Activated naive CD4-positive, alpha-beta T cell treated with Interleukin-2 at 50 U/mL for 16 hours (primary cell): ENCODE measurements at regions not wholly inside any gene's neighbourhood (a gene's known extent, or its start where the extent isn't known, plus 50 kb on each side); places are given as distances from the start of the nearest gene placed in this dataset.

Experiments
- DNase-seq: peaks from one replicate; pipeline ENCODE4 v3.0.0-alpha.2; 2020

DNA sequence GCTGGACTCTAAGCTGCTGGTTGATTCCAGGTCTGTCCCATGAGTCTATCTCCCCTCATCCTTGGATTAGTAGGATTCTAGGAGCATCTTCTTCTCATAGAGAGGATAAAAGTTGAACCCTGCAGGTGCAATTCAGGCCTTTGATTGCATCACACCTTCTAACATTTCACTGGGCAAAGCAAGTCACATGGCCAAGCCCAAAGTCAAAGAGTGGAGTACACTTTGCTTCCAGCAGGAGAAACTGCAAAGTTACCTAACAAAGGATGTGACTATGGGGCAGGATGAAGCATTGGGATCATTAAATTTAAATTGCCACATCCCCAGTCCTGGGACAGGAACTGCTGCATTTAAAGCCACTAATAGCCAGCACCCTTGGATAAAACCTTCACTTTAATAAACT is 51.0 kb upstream of the EGFLAM start:
- no peak for DNase-seq

DNA sequence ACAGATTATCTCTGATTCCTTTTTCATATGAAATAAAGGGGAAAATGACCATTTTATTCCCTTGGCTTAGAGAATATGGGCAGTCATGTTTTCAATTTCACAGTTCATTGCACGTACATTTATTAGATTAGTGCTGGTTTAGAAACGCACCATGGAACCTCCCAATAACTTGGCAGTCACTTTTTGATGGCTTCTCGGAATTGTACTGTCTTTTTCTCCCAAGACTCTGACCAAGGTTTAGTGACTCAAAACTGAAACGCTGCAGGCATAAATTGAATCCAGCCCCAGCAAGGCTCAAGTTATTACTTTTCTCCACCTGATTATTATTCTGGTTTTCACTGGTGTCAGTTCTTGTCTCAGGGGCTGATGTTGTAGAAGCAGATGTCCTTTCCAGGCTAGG is 55.6 kb upstream of the EGFLAM start:
- DNase-seq = no peak

DNA sequence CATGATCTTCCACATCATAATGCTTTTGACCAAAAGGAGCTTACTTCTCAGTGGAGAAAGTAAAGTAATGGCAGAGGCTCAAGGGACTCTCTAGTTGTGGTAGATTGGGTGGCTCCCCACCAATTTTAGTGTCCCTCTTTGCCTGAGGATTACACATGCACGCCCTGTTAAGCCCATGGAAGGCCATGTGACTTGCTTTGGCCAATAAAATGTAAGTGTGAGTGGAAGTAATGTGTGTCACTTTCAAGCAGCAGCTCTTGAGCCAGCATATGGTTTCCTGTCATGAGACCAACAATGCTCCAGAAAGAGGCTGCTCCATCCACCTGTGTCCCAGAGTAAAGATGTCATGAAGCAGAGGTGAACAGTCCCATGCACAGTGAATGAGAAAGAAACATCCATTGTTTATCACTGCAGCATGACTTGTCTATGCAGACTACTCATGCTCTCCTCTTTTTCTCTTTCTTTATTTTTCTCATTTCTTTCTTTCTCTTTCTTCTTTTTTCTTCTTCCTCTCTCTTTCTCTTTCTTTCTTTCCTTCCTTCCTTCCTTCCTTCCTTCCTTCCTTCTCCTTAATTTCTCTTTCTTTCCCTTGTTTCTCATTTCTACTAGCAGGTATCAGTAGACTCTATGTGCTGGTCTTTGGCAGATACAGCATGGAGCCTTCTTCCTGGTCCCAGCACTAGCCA is 57.3 kb upstream of the EGFLAM start:
- DNase-seq = no peak

DNA sequence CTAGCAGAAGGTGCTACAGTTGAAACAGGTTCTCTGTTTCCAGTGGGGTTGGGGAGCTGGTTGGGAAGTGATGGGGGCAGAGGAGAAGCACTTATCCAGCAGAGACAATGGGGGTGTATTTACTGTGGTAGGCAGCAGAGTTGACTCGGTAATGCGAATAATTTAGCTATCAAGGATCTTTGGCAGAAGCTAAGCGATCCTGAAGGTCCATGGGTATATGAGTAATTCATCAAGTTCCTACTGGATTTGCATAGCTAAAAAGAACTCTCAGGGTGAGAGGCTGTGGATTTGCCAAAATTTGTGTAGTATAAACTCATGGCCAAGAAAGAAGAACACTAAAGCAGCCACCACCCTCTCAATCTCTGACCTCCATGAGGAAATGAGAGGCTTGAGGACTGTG is 61.2 kb upstream of the EGFLAM start:
- no peak for DNase-seq

DNA sequence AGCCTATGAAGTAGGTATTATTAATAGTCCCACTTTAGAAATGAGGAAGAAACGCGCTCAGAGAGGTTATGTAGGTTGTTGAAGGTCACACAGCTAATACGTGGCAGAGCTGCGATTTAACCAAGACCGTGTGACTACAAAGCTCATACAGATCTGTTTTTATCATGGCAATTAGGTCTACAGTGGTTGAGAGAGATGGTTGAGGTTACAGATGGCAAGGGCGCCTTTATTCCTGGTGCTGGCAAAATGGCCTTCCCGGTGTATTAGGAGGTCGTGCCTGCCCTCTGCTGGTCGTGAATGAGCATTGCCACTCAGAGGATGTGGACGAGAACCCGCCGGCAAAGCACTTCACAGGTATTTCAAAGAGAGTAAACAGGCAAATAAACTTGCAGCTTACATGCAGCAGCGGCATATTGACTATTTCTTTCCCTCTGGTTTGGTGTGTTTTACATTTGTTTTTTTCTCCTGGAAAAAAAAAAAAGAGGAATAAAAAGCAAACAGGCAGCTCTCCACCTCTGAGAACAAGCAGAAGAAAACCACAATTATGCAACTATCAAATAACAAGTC is 65.3 kb upstream of the EGFLAM start:
- DNase-seq = peak; percentile 59

DNA sequence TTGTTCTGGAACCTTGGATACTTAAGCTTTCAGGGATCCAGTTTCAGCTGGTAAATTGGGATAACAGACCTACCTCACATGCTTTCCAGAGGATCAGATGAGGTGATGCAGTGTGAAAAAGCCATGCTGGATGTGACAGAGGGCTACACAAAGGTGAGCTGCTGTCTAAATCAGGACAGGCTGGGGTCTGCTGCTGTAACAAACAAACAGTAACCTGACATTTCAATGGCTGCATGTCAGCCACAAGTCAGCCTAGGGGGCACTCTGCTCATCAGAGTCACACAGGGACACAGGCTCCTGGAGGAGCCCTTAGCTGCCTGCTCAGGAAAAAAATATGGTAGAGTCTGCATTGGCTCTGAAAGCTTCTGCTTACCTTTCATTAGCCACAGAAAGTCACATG is 66.7 kb upstream of the EGFLAM start:
- DNase-seq = no peak

DNA sequence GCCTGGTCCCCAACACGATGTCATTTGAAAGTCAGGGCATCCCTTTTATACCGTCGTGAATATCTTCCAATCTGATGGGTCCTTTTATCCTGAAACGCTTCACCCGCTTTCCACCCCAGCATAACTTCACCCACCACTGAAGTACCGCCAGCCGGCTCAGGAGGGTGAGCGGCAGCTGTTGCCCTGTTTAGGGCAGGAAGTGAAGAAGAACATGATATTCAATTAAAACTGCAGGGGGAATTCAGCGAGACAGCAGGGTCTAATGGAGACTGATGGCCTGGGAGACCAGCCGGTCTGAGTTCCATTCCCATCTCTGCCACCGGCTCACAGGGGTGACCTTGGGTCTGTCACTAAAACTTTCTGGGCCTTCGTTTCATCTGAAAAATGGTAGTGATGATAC is 68.2 kb upstream of the EGFLAM start:
- no peak for DNase-seq

DNA sequence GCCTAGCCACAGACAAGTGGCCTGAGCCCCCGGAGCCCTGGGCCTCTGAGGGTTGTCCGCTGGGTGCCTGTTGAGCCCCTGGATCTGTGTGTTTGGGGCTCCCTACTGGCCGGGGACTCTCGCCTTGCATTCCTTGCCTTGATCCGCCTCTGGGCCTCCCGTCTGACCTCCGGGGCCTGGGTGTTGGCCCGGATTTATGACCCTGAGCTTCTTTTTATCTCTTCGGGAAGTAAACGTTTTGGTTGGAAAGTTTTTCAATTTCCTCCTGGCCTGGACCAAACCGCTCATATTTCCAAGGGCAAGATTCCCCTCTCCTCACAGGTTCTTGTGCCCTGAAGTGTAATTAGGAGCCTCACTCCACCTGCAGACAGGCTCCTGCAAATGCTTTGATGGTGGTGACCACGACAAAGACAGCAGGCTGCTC is 69.3 kb upstream of the EGFLAM start:
- no peak for DNase-seq

DNA sequence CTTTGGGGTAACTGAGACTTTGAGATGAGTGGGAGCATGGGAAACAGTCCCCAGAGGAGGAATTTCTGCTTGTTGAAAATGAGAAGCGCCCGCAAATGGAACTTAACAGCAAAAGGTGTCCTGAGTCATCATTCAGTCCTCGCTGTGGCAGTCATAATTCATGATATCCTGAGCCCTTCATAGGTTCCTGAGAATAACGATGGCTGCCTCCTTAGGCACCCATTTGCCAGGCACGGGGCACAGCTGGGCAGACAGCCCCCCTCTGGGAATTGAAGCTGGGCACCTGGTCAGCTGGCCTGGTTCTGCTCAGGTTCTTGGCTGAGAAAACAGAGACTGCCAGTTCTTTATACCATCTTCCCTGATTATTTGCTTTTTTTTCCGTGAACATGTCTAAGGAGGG is 69.8 kb upstream of the EGFLAM start:
- DNase-seq = no peak

DNA sequence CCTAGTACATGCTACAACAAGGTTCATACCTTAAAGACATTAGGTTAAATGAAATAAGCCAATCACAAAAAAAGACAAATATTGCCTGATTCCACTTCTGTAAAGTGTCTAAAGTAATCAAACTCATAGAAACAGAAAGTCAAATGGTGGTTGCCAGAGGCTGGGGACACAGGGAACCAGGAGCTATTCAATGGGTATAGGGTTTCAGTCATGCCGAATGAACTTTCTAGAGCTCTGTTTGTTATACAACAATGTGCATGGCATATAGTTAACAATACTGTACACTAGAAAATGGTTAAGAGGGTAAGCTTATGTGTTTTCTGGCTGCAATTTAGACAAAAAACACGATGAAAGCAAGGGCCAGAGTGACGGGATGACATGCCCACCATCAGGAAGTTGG is 70.8 kb upstream of the EGFLAM start:
- no peak for DNase-seq

DNA sequence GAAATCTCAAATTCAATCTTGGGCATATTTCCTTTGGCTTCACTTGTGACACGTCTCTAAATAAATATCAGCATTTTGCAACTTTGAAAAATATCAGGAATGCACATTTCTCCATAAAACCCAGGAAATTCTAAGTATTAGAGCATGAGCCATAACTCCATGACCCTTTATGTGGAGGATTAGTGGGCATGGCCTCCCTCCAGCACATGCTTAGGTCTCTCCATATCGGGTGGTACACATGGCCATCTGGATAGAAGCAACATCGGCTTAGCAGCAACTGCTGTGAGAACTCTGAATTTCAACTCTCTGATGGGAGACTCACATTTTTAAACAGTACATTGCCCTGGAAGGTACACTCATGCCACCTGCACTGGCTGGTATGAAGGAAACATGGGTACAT is 73.7 kb upstream of the EGFLAM start:
- no peak for DNase-seq

DNA sequence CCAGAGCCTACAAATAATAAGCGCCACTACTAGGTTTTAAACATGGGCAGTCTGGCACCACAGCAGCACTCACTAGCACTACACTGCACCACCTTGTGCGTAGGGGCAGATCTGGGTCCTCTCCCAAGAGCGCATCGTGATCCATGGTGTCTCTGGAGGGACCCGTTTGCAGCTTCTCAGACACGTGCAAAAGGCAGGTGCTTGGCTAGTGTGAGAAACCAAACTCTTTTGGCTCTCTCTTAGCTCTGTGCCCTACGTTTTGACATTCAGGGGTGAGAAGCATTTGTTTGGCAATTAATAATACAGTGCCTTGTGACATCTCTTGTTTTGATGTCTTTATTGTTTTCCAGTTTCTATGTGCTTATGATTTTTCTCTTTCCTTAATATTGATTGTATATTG is 75.4 kb upstream of the EGFLAM start:
- no peak for DNase-seq

DNA sequence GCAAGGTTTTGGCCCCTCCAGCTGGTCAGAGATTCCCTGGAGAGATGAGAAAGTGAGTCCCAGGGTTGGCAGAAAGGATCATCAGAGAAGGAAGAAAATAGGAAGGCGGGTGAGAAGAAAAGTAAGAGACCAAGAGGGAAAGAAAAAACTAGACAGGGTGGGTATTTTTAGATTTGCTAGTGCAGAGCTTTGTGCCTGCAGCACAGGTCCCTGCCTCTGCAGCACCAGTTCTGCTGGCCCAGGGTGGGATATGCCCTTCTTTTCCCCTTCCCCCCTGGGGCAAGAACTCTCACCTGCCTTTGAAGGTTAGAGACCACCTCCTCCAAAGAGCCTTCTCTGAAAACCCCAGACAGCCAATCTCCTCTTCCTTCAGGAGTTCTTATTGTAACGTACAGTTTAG is 90.3 kb upstream of the EGFLAM start:
- DNase-seq = no peak

DNA sequence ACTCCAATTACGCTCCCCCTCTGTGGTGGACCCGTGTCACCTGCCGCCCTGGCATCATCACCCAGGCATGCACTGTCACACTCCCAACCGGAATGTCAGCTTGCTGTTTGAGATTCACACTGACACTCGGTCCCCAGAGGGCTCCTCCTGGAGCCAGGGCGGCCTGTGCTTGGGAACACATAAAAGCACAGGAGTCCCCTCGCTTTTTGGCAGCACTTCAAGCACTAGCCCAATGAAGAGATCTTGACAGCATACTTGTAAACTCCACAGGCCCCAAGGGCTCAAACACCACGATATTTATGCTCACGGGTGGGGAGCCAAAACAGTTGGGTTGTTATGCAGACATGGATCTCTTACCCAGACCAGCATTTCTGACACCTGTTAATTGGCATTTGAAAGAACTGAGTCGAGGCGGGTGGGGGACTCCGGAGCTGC is 90.8 kb upstream of the EGFLAM start:
- DNase-seq = no peak

DNA sequence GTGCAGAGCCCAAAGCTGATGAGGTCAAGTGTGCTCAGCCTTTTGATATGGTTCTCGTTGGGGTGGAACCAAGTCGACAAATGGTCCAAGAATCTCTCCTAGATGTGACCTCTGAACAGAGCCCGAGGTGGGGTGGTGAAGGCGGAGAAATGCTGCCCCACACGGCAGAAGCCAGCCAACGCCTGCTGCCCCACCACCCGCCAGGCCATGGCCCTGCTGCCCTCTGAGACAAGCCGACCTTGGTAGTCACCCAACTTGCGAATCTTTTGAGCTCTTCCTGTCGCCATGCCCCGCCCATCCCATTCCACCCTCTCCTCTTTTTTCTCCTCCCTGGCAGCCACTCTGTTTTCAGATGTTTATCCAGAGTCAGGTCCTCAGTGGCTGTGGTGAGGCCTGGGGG is 91.5 kb upstream of the EGFLAM start:
- DNase-seq = no peak

DNA sequence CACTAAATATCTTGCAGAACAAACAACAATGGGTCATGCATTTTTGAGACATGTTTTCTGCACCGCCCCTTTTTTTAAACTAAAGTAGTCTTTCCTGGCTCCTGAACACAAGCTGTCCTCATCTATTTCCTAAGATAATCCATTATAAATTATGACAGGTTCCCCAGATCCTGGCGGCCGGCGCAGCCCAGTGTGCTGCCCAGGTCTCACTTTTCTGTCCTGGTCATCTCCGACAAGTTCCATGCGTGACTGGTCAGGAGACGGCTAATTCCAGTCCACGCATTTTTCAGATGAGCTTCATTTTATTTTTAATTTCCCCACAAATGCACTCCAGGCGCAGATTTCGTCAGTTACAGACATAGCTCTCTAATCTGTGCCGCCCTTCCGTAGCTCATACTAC is 92.9 kb upstream of the EGFLAM start:
- DNase-seq = no peak

DNA sequence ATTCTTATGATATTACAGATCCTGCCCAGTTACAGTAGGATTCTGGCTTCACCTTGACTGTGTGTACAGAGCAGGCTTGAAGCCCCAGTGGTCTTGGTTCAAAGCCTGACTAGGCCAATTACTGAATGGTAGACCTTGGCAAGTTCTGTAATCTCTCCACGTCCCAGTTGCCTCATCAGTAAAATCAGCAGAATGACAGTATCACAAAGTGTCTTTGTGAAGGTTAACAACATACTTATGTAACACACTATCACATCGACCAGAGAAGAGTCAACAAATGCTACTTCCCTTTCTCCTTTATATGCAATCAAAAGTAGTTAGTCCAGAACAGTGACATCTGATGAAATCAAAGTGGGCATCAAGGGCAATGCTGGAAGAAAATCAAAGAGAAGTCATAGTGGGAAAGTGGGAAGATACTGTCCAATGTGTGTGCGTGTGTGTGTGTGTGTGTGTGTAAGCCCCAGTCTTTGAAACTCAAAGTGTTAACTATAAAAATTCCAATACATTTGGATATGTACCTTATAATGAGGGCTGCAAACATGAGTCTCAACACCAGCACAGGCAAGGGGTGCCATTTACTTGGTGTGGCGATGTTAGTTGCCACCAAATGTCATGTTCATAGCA is 93.5 kb upstream of the EGFLAM start:
- no peak for DNase-seq

DNA sequence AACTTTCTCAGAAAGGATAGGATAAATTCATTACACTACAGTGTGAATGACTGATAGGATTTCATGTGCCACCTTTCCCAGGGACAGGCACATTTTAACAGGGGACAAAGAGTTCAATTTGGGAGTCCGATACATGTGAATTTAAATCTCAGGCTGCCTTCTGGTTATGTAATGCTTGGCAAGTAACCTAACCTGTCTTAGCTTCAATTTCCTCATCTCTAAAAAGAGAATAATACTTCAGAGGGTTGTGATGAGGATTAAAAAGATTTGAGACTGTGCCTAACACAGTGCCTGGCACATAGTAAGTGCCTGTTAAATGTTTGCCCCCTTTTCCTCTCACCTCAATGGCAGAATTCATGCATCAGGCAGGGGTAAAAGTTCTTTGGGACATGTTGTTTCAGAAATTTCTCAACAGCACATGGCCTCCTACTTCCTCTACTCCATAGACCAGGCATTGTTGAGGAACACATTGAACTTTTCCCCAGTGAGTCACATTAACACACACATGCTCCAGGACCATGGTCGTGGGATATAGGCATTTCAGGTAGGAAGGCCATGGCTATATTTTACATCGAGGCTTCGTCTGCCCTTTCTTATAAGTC is 94.6 kb upstream of the EGFLAM start:
- no peak for DNase-seq

DNA sequence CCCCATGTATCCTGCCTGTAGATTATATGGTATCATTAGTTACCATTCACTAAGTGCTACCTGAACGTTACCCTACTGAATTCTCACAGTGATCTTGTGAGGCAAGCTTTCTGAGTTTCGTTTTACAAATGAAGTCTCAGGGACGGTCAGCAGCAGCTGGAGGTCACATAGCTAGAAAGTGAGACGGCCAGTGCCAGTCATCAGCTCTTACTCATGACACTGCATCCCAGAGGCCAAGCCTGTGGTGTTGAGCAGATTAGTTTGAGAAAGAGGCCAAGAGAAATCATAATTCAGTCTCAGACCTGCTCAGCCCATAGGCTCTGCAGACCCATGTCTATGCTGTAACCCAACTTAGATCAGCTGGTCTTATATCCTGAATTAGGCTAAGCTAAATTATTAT is 95.7 kb upstream of the EGFLAM start:
- DNase-seq = no peak

DNA sequence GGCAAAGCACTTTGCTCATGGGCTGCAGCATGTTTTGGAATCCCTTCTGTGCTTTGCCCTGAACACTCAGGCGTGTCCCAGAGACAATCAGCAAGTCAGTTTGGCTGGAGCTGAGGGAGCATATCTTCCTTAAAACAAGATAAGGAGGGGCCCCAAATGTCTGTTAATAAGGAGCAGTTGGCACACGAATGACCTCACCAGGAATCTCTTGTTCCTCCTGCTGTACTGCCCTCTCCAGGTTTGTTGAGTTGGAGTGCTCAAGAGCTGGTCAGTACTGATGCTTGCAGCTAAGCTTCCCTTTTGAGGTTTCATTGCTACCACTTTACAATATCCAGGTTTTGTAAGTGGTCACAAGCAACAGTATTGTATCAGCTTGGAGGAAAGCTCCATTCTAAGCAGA is 101.3 kb upstream of the EGFLAM start:
- DNase-seq = no peak

DNA sequence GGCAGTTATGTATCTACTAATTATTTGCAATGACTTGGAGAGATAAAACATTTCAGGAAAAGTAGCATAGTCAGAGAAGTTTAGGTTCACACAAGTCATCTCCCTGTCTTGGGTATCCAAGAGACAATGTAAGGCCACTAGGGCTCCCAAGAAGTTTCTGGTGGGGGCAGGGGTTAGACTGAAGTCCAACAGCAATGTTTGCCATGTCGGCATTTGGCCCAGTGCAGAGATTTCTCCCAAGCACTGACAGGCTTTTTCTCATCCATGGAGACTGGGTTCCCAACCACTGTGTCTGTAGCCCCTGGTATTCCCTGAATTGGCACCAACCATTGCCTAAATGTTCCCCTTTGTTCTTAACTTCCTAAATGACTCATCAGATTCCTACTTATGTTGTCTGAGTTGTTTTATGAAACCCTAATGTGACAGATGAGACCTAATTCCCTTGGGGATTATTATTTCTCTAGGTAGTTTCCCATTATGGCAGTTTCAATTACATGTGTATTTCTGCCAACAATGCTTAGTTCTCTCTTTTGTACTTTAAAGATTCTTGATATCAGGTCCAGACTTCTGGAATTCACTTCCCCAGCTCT is 103.6 kb upstream of the EGFLAM start:
- no peak for DNase-seq

DNA sequence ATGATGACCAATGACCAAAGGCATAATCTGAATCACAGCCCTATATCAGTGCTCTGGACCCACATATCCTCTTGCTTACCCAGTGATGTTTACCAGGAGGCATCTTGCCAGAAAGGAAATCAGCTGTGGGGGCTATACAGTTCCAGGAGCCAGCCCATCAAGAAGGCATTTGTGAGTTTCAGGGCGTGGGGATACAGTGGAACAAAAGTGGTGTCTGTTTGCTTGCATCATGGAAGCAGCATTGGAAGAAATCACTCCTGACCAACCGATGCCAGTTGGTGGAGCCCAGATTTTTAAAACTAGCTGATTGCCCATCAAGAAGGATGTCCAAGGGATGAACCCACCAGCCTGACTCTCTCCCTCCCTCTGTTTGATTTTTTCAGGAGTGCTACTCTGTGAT is 106.5 kb upstream of the EGFLAM start:
- DNase-seq = no peak

DNA sequence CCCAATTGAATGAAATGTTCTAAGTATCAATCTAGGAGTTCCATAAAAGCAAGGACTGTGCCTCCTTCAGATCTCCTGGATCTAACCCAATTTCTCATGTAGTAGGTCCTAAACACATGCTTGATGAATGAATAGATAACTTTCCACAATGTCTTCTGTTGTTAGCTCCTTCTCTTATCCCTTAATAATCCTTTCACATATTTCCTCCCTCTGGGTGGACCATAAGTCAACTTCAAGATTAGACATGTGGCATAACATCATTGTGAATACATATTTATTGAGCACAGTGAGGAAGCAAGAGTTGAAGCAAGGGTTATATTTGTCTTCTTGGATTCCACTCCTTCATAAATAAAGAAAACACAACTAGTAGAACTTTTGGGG is 108.6 kb upstream of the EGFLAM start:
- no peak for DNase-seq

DNA sequence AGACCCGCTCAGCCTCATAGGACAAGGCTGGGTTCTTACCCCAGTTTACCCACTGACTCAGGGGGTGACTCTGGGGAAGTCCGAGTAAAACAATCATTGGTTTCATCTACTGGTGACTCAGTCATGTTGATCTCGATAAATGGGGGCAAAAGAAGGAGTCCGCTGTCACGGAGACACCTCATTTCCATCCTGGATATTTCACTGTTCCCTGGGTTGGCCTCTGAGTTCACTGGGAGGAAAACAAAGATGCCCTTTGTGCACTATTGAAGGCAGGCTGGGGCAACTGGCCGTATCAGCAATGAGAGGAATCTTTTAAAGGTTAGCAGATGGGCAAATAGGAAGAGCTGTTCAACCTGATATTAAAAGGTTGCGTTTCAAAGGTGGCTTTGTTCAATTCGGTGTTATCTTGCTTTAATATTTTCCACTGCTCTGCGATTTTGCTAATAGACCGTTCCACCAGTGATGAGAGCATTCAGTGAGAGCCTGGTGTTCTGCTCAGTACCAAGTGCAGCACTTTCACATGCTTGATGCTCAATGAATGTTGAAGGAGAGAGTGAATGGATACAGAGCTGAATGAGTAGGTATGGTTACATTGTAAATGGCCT is 110.2 kb upstream of the EGFLAM start:
- no peak for DNase-seq
